Subcutaneous abdominal adipose tissue (tissue), 5 donors: ENCODE measurements at regions not wholly inside any gene's neighbourhood (a gene's known extent, or its start where the extent isn't known, plus 50 kb on each side); places are given as distances from the start of the nearest gene placed in this dataset.

Source experiments
- H3K27ac ChIP-seq: one replicate; pipeline ENCODE4 v1.7.0; 2013; ENCODE audit warnings: low read depth, mild to moderate bottlenecking, inconsistent platforms, low read length, moderate library complexity
- H3K27me3 ChIP-seq, 5 donors: one replicate each; pipeline ENCODE4 v1.7.0; 2013; ENCODE audit warnings: low read length in 5 of 5, inconsistent platforms in 1 of 5; ENCODE audit not compliant: control insufficient read depth in 5 of 5, insufficient read depth in 4 of 5
- H3K36me3 ChIP-seq, 5 donors: one replicate each; pipeline ENCODE4 v1.7.0; 2013; ENCODE audit warnings: low read length in 5 of 5; ENCODE audit not compliant: control insufficient read depth in 5 of 5, insufficient read depth in 5 of 5
- H3K4me1 ChIP-seq, 5 donors: one replicate each; pipeline ENCODE4 v1.7.0; 2013; ENCODE audit warnings: low read length in 5 of 5, mild to moderate bottlenecking in 3 of 5, moderate library complexity in 1 of 5; ENCODE audit not compliant: control insufficient read depth in 5 of 5, insufficient read depth in 5 of 5
- H3K4me3 ChIP-seq, 5 donors: one replicate each; pipeline ENCODE4 v1.7.0; 2013; ENCODE audit warnings: low read length in 5 of 5, low read depth in 1 of 5
- H3K9ac ChIP-seq, 5 donors: one replicate each; pipeline ENCODE4 v1.7.0; 2013; ENCODE audit warnings: low read length in 5 of 5, mild to moderate bottlenecking in 4 of 5, moderate library complexity in 3 of 5
- H3K9me3 ChIP-seq, 5 donors: one replicate each; pipeline ENCODE4 v1.7.0; 2013; ENCODE audit warnings: low read length in 5 of 5; ENCODE audit not compliant: control insufficient read depth in 5 of 5
- donor health status: healthy.
- donor health status: healthy.
- donor health status: healthy.
- donor health status: healthy.
- donor health status: healthy.

DNA sequence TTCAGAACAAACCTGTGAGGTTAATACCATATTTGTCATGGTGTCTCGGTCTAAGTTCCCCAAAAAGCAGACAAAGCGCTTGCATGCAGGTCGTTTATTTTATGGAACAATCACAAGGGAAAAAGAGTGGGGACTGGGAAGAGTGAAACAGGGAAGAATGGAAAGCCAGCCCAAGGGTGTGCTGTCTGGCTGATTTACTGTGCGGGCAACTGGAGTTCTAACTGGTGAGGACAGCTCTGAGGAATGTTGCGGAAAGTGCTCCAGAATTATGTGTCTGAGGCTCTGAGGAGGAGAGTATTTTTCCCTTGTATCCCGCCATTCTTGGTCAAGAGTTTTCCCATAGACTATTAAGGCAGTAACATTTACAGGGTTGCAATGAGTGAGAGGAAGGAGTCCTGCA, 465.4 kb downstream of the RMST start:
- H3K9me3 ChIP-seq = no peaks in the 10 kb centered on the region
- H3K27ac ChIP-seq = no peak overlapping the region
- no peaks in the 10 kb centered on the region for H3K27me3 ChIP-seq
- H3K4me3 ChIP-seq = no peak overlapping the region
- no peaks in the 10 kb centered on the region for H3K4me1 ChIP-seq
- H3K36me3 ChIP-seq = no peaks in the 10 kb centered on the region
- H3K9ac ChIP-seq = no peak overlapping the region

GRCh38 chr12:97936165-97936564, 473.6 kb downstream of the RMST start:
- no peak overlapping the region for H3K4me3 ChIP-seq
- H3K9ac ChIP-seq = no peak overlapping the region
- H3K27me3 ChIP-seq = no peaks in the 10 kb centered on the region
- no peak overlapping the region for H3K27ac ChIP-seq
- H3K36me3 ChIP-seq = no peaks in the 10 kb centered on the region
- H3K4me1 ChIP-seq = no peaks in the 10 kb centered on the region
- H3K9me3 ChIP-seq = no peaks in the 10 kb centered on the region

- Histone ChIP-seq H3K9me3 (no peaks in the 10 kb centered on the region), H3K27ac (no peak overlapping the region), H3K36me3 (no peaks in the 10 kb centered on the region), H3K4me3 (no peak overlapping the region), H3K27me3 (no peaks in the 10 kb centered on the region), H3K4me1 (no peaks in the 10 kb centered on the region), H3K9ac (no peak overlapping the region)
Measured at GRCh38 chr12:97938031-97938430, 475.4 kb downstream of the RMST start.

DNA sequence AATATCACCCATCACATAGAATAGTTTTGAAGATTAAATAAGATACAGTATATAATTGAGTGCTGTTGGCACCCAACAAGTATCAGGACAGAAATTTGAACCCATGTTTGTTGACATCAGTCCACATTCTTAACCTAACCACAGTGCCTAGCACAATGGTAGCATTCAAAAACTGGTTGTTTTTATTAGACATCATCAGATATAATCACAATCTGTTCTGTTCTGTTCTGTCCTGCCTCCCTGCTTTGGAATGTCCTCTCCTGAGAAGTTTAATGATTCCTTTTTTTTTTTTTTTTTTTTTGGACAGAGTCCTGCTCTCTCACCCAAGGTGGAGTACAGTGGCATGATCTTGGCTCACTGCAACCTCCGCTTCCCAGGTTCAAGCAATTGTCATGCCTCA, 476.6 kb downstream of the RMST start:
- Histone ChIP-seq H3K4me3 (no peak overlapping the region), H3K9ac (no peak overlapping the region), H3K36me3 (no peaks in the 10 kb centered on the region), H3K9me3 (no peaks in the 10 kb centered on the region), H3K4me1 (no peaks in the 10 kb centered on the region), H3K27ac (no peak overlapping the region), H3K27me3 (no peaks in the 10 kb centered on the region)

- H3K9me3 ChIP-seq = no peaks in the 10 kb centered on the region
- no peaks in the 10 kb centered on the region for H3K36me3 ChIP-seq
- no peak overlapping the region for H3K4me3 ChIP-seq
- H3K4me1 ChIP-seq = no peaks in the 10 kb centered on the region
- H3K27me3 ChIP-seq = no peaks in the 10 kb centered on the region
- no peak overlapping the region for H3K27ac ChIP-seq
- no peak overlapping the region for H3K9ac ChIP-seq
Measured at GRCh38 chr12:97940105-97940504, 477.5 kb downstream of the RMST start.

DNA sequence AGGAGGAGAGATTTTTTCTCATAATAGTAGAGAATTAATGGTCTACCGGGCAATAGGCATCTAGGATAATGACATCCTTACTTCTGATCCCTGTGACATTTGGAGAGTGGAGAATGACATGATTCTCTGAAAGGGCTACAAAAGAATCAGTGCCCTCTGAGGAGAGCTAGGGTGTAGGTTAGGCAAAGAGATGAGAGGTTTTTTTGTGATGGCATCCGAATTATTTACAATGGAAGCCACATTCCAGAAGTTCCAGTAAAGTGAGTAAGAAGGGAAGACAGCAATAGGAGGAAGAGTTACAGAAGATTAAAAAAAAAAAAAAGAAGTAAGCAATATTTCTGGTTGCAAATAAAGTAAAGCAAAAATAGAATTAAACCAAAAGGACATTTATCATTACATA, 478.0 kb downstream of the RMST start:
- Histone ChIP-seq H3K36me3 (no peaks in the 10 kb centered on the region), H3K27ac (no peak overlapping the region), H3K9ac (no peak overlapping the region), H3K4me3 (no peak overlapping the region), H3K27me3 (no peaks in the 10 kb centered on the region), H3K4me1 (no peaks in the 10 kb centered on the region), H3K9me3 (no peaks in the 10 kb centered on the region)

DNA sequence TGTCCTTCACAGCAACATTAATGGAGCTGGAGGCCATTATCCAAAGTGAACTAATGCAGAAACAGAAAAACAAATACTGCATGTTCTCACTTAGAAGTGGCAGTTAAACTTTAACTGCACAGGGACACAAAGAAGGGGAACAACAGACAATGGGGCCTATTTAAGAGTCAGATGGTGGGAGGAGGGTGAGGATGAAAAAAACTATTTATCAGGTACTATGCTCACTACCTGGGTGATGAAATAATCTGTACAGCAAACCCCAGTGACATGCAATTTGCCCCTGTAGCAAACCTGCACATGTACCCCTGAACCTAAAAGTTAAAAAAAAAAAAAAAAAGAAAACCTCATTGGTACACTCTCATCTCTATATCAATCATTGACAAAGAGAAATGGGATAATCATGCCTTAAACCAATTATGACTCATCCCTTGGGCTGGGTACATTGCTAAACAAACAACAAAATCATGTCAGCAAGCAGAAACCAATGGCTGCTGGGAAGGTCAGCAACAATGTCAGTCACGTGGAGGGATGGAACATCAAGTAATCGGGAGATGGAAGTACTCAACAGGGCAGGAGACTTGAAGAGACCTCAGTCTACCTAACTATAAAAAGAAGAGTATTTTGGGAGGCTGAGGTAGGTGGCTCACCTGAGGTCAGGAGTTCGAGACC, 479.2 kb downstream of the RMST start:
- Histone ChIP-seq H3K4me1 (no peaks in the 10 kb centered on the region), H3K27ac (no peak overlapping the region), H3K4me3 (no peak overlapping the region), H3K9ac (no peak overlapping the region), H3K27me3 (no peaks in the 10 kb centered on the region), H3K36me3 (no peaks in the 10 kb centered on the region), H3K9me3 (no peaks in the 10 kb centered on the region)

GRCh38 chr12:97943359-97943758, 480.8 kb downstream of the RMST start:
- Histone ChIP-seq H3K9ac (no peak overlapping the region), H3K9me3 (no peaks in the 10 kb centered on the region), H3K27me3 (no peaks in the 10 kb centered on the region), H3K4me3 (no peak overlapping the region), H3K27ac (no peak overlapping the region), H3K36me3 (no peaks in the 10 kb centered on the region), H3K4me1 (no peaks in the 10 kb centered on the region)

GRCh38 chr12:97944576-97944975, 482.0 kb downstream of the RMST start:
- Histone ChIP-seq H3K9me3 (no peaks in the 10 kb centered on the region), H3K9ac (no peak overlapping the region), H3K27ac (no peak overlapping the region), H3K4me3 (no peak overlapping the region), H3K4me1 (no peaks in the 10 kb centered on the region), H3K27me3 (no peaks in the 10 kb centered on the region), H3K36me3 (no peaks in the 10 kb centered on the region)

DNA sequence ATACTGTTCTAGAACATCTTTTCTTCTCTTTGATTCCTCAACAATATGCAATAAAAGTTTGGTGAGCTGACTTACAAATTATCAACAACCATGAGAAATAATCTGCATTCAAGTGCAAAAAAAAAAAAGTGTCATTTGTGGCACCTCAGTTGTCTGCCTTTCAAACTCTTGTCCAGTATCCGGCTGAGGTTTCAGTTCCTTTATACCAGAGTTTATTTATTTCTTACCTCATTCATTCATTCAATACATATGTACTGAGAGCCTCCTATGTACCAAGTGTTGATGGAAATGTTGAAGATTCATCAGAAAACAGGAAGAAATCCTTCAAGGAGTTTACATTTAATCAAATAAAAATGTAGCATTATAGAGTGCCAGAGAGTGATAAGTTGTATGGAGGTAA, 484.1 kb downstream of the RMST start:
- Histone ChIP-seq H3K4me3 (no peak overlapping the region), H3K27ac (no peak overlapping the region), H3K4me1 (no peaks in the 10 kb centered on the region), H3K9ac (no peak overlapping the region), H3K36me3 (no peaks in the 10 kb centered on the region), H3K9me3 (no peaks in the 10 kb centered on the region), H3K27me3 (no peaks in the 10 kb centered on the region)

DNA sequence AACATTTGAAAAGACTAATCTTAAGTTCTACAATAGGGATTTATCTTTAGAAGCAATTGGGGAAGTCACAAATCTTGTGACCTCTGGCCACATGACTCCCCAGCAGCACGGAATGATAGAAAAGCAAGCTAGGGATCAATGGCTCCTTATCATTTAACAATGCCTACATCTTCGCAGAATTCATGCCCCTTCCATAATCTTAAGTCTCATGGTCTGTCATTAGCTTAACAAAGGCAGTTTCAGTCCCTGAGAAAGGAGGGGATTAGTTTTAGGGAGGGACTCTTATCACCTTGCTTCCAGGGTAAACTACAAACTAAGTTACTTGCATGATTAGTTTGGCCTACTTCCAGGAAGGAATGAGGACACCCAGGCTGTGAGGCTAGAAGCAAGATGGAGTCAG, 486.0 kb downstream of the RMST start:
- Histone ChIP-seq H3K36me3 (no peaks in the 10 kb centered on the region), H3K9ac (no peak overlapping the region), H3K27ac (no peak overlapping the region), H3K27me3 (no peaks in the 10 kb centered on the region), H3K4me1 (no peaks in the 10 kb centered on the region), H3K9me3 (no peaks in the 10 kb centered on the region), H3K4me3 (no peak overlapping the region)
